Nephron progenitor cell (in vitro differentiated cells): ENCODE measurements at regions not wholly inside any gene's neighbourhood (a gene's known extent, or its start where the extent isn't known, plus 50 kb on each side); places are given as distances from the start of the nearest gene placed in this dataset.
"Not testable (repeated sequence)": the region's sequence is repeated elsewhere in the genome, so short reads cannot be mapped to it uniquely, and the experiment has no call there.

Experiments used
- DNase-seq: peaks from one replicate; pipeline ENCODE4 v3.0.0; 2021
- H3K27ac Mint-ChIP-seq: 2 replicates; pipeline ENCODE4 v1.8.0; 2021; ENCODE audit warnings: mild to moderate bottlenecking, moderate library complexity, mixed read lengths
- H3K27me3 Mint-ChIP-seq: 2 replicates; pipeline ENCODE4 v1.8.0; 2021; ENCODE audit warnings: mild to moderate bottlenecking, low read depth, mixed read lengths; ENCODE audit not compliant: poor library complexity
- H3K36me3 Mint-ChIP-seq: 2 replicates; pipeline ENCODE4 v1.8.0; 2021; ENCODE audit warnings: low read depth, mixed read lengths
- H3K4me1 Mint-ChIP-seq: 2 replicates; pipeline ENCODE4 v1.8.0; 2021; ENCODE audit warnings: mixed read lengths
- H3K4me3 Mint-ChIP-seq: 2 replicates; pipeline ENCODE4 v1.8.0; 2021; ENCODE audit warnings: mild to moderate bottlenecking, moderate library complexity, mixed read lengths
- H3K9me3 Mint-ChIP-seq: 2 replicates; pipeline ENCODE4 v1.8.0; 2021; ENCODE audit warnings: mild to moderate bottlenecking, moderate library complexity, mixed read lengths
- CTCF ChIP-seq: fragments of 200-600 bp; sonication (generic); IDR thresholded peaks from 2 replicates; pipeline ENCODE4 v1.5.0; 2021; ENCODE audit warnings: antibody characterized with exemption

- no peaks in the 10 kb centered on the region for H3K9me3 Mint-ChIP-seq
- no peaks in the 10 kb centered on the region for H3K36me3 Mint-ChIP-seq
- H3K4me3 Mint-ChIP-seq, result no peak overlapping the region
- peaks cover 20% of the 10 kb centered on the region for H3K27me3 Mint-ChIP-seq
- no peak overlapping the region for H3K27ac Mint-ChIP-seq
- no peak for TF ChIP-seq CTCF
- DNase-seq, result no peak
- no peaks in the 10 kb centered on the region for H3K4me1 Mint-ChIP-seq
Measured at GRCh38 chr12:126963825-126964224, 1303.1 kb upstream of the TMEM132C start.

GRCh38 chr12:126966498-126966897 lies 1300.5 kb upstream of the TMEM132C start:
- Mint-ChIP-seq H3K36me3 (no peaks in the 10 kb centered on the region), H3K9me3 (no peaks in the 10 kb centered on the region), H3K27ac (no peak overlapping the region), H3K4me3 (no peak overlapping the region), H3K4me1 (no peaks in the 10 kb centered on the region), H3K27me3 (peaks cover 33% of the 10 kb centered on the region)
- no peak for TF ChIP-seq CTCF
- DNase-seq, result no peak

DNA sequence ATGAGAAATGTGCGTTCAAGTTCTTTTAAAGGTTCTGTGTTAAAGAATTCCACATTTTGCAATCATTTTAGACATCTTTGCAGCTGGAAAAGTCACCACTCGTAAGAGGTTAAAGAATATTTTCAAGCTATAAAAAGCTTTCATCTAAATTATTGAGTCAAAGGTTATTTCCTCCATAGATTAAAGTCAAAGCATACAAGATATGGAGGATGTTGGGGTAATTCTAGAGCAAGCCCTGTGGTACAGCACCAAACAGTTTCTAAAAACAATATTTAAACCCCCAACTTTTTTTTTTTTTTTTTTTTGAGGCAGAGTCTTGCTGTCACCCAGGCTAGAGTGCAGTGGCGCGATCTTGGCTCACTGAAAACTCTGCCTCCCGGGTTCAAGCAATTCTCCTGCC lies 1299.8 kb upstream of the TMEM132C start:
- H3K4me3 Mint-ChIP-seq, result no peak overlapping the region
- H3K9me3 Mint-ChIP-seq, result no peaks in the 10 kb centered on the region
- H3K36me3 Mint-ChIP-seq, result no peaks in the 10 kb centered on the region
- no peak for DNase-seq
- no peaks in the 10 kb centered on the region for H3K4me1 Mint-ChIP-seq
- peaks cover 34% of the 10 kb centered on the region for H3K27me3 Mint-ChIP-seq
- no peak for TF ChIP-seq CTCF
- no peak overlapping the region for H3K27ac Mint-ChIP-seq

DNA sequence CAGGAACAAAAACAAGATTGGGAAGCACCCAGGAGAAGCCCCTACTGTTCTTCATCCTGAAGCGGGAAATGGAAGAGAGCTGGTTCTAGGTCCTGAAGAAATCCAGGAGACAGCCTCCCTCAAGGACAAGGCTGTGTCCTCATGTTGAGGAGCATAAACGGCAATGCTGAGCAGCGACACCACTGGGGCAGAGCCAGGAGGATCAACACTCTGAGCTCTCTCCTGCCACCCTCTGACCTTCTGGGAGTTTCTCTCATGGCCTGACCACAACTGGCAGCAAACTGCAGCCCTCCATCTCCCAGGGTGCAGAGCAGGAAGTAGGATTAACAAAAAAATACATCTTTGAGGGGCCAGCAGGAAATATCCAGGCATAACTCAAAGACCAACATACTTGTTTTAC lies 1292.2 kb upstream of the TMEM132C start:
- Mint-ChIP-seq H3K4me1 (no peaks in the 10 kb centered on the region), H3K27me3 (peaks cover 39% of the 10 kb centered on the region), H3K36me3 (no peaks in the 10 kb centered on the region), H3K27ac (no peak overlapping the region), H3K4me3 (no peak overlapping the region), H3K9me3 (no peaks in the 10 kb centered on the region)
- no peak for TF ChIP-seq CTCF
- no peak for DNase-seq

GRCh38 chr12:126976579-126976978 lies 1290.4 kb upstream of the TMEM132C start:
- DNase-seq, result no peak
- TF ChIP-seq CTCF, result no peak
- H3K27me3 Mint-ChIP-seq, result peaks cover 28% of the 10 kb centered on the region
- no peaks in the 10 kb centered on the region for H3K36me3 Mint-ChIP-seq
- no peak overlapping the region for H3K27ac Mint-ChIP-seq
- no peak overlapping the region for H3K4me3 Mint-ChIP-seq
- no peaks in the 10 kb centered on the region for H3K4me1 Mint-ChIP-seq
- H3K9me3 Mint-ChIP-seq, result no peaks in the 10 kb centered on the region

DNA sequence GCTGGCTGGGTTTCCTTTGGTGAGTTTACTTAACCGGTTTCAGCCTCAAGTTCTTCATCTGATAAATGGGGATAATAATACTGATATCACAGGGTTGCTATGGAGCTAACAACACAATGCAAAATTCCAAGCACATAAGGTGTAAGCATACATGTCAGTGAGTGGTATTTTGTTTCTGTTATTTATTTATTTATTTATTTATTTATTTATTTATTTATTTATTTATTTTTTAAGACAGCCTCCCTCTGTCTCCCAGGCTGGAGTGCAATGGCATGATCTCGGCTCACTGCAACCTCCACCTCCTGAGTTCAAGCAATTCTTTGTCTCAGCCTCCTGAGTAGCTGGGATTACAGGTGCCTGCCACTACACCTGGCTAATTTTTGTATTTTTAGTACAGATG lies 1287.4 kb upstream of the TMEM132C start:
- peaks cover 15% of the 10 kb centered on the region for H3K9me3 Mint-ChIP-seq
- H3K4me3 Mint-ChIP-seq, H3K36me3 Mint-ChIP-seq, H3K27ac Mint-ChIP-seq, DNase-seq, H3K4me1 Mint-ChIP-seq: not testable (repeated sequence)
- peaks cover 22% of the 10 kb centered on the region for H3K27me3 Mint-ChIP-seq

- H3K27me3 Mint-ChIP-seq, result peaks cover 5% of the 10 kb centered on the region
- no peaks in the 10 kb centered on the region for H3K4me1 Mint-ChIP-seq
- H3K9me3 Mint-ChIP-seq, result peaks cover 34% of the 10 kb centered on the region
- no peak for DNase-seq
- H3K4me3 Mint-ChIP-seq, result no peak overlapping the region
- H3K36me3 Mint-ChIP-seq, result peaks cover 4% of the 10 kb centered on the region
- no peak for TF ChIP-seq CTCF
- no peak overlapping the region for H3K27ac Mint-ChIP-seq
Measured at GRCh38 chr12:126982707-126983106, 1284.3 kb upstream of the TMEM132C start.

- H3K27me3 Mint-ChIP-seq, H3K4me1 Mint-ChIP-seq, H3K36me3 Mint-ChIP-seq, DNase-seq, H3K4me3 Mint-ChIP-seq, H3K27ac Mint-ChIP-seq: not testable (repeated sequence)
- H3K9me3 Mint-ChIP-seq, result peaks cover 34% of the 10 kb centered on the region
Measured at GRCh38 chr12:126983735-126984134, 1283.2 kb upstream of the TMEM132C start.

- Mint-ChIP-seq H3K27me3 (peaks cover 11% of the 10 kb centered on the region), H3K9me3 (peaks cover 34% of the 10 kb centered on the region)
- not testable (repeated sequence) for H3K27ac Mint-ChIP-seq, H3K4me3 Mint-ChIP-seq, H3K36me3 Mint-ChIP-seq, DNase-seq, H3K4me1 Mint-ChIP-seq
Measured at GRCh38 chr12:126985663-126986062, 1281.3 kb upstream of the TMEM132C start.
